Retinal pigment epithelial cell (primary cell): ENCODE measurements at regions not wholly inside any gene's neighbourhood (a gene's known extent, or its start where the extent isn't known, plus 50 kb on each side); places are given as distances from the start of the nearest gene placed in this dataset.

Experiments
- DNase-seq: peaks from one replicate; pipeline ENCODE4 v3.0.0-alpha.2; 2010; ENCODE audit warnings: low read depth
- H3K4me3 ChIP-seq: 2 replicates; pipeline ENCODE4 v1.5.1; 2011; ENCODE audit warnings: mild to moderate bottlenecking, low read length, control low read depth, moderate library complexity
- TF ChIP-seq, protein P1 (sequence below): conservative IDR thresholded peaks from 2 replicates; pipeline ENCODE4 v1.5.1; 2011; ENCODE audit warnings: low read depth, low read length, control low read depth, inconsistent platforms

DNA sequence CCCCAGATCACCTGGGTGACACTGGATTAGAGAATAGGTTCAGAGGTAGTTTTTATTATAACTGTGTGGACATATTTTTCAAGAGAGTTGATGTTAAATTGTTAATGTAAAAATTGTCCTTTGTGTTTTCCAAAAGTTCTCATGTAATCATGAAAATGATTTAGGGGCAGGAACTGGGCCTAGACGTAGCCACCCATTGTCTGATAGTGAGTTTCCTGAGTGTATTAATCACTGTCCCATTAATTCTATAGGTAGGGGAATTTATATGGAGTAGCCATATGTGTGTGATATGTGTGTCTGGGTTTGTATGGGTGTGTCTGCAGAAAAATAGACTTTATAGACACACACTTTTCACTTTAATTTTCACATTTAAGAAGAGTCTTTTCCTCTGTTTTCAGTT lies 144.6 kb upstream of the RAI14 start:
- no peak overlapping the region for H3K4me3 ChIP-seq
- no peak for DNase-seq
- TF ChIP-seq, protein P1, sequence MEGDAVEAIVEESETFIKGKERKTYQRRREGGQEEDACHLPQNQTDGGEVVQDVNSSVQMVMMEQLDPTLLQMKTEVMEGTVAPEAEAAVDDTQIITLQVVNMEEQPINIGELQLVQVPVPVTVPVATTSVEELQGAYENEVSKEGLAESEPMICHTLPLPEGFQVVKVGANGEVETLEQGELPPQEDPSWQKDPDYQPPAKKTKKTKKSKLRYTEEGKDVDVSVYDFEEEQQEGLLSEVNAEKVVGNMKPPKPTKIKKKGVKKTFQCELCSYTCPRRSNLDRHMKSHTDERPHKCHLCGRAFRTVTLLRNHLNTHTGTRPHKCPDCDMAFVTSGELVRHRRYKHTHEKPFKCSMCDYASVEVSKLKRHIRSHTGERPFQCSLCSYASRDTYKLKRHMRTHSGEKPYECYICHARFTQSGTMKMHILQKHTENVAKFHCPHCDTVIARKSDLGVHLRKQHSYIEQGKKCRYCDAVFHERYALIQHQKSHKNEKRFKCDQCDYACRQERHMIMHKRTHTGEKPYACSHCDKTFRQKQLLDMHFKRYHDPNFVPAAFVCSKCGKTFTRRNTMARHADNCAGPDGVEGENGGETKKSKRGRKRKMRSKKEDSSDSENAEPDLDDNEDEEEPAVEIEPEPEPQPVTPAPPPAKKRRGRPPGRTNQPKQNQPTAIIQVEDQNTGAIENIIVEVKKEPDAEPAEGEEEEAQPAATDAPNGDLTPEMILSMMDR, result no peak

DNA sequence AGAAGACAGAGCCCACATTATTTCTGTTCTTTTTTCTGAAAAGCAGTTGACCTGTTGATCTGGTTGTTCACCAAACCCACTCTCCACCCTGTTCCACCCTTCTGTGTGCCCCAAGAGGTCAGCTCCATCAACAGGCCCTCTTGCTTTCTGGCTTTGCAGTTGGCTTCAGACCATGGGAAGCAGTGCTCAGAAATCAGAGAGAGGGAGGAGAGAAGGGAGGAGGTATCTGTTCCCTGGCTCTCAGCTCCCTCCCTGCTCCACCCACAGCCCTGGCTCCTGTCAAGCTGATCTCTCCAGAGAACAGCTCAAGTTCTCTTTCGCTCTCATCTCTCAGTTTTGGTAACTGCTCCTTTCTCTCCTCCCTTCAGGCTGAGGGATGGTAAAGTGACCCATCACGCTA lies 144.2 kb upstream of the RAI14 start:
- no peak for DNase-seq

DNA sequence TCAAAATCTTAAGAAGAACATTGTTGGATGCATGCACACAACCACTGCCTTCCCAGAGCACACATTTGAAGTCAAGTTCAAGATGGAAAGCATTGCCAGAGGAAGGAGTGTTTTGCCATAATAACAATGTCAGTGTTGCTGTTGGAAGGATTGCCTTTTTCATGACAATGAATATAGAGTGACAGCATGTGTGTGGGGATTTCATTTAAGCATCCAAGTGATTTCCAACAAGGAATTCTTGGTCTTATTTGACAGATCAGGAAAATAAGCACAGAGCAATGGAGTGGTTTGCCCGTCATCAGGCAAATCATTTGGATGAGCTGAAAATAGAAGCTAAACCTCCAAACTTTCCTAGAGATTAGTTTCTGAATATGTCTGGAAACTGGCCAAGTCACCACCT lies 140.0 kb upstream of the RAI14 start:
- H3K4me3 ChIP-seq, result no peak overlapping the region
- TF ChIP-seq, protein P1, result no peak
- no peak for DNase-seq

More for the DNA sequence above, 144.2 kb upstream of the RAI14 start:
- TF ChIP-seq, protein P1, result no peak
- no peak overlapping the region for H3K4me3 ChIP-seq

DNA sequence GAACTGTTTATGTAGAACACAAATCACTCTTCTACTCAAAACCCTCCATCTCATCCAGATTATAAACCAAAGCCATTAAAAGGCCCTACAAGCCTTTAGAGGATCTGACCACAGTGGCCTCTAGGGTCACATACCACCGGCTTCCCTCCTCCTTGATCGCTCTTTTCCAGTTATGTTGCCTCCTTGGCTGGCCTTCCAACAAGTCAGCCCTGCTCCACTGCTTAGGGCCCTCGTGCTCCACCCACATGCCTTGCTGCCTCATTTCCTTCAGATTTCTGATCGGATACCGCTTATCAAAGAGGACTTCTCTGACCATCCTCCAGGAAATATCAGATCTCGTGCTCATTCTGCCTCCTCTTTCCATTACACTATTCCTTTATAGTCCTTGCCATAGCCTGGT lies 139.4 kb upstream of the RAI14 start:
- DNase-seq, result no peak
- H3K4me3 ChIP-seq, result no peak overlapping the region
- TF ChIP-seq, protein P1, result no peak

DNA sequence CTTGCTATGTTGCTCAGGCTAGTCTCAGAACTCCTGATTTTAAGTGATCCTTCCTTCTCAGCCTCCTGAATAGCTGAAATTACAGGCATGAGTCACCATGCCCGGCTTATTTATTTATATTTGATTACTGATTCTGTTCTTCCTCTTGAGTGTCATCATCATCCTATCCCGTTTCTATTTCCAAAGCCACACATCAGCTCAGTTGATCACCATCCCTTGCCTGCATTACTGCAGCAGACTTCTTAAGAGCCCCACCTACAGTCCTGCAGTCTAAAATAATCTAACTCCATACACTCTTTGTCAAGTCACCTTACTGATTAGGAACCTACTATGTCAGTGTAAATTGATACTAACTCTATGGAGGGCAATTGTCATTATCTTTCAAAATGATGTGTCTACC lies 138.9 kb upstream of the RAI14 start:
- TF ChIP-seq, protein P1, result no peak
- DNase-seq, result no peak
- H3K4me3 ChIP-seq, result no peak overlapping the region

DNA sequence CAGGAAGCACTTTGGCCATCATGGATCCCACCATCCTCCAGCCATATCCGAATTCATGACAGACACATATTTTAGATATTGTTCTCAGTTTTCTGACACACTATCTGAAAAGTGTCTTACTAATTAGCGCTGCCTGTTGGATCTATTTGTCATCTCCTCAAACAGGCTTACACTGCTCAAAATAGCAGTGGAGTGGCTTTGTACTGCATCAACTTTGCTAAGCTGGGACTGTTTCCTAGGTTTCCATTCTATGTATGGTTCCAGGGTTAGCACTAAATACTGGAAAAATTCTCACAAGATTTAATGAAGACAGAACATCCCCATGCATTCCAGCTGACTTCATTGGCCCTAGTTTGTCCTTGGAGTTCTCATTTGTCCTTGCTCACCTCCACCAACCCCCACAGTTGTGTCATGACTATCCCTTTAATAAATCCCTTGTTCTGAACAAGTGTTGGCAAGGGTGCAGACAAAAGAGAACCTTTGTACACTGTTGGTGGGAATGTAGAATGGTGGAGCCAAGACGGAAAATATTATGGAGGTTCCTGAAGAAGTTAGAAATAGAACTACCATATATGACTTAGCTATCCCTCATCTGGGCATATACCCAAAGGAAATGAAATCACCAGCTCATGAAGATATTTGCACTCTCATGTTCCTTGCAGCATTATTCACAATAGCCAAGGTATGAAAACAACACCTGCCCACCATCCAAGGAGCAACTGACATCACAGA lies 136.5 kb upstream of the RAI14 start:
- no peak overlapping the region for H3K4me3 ChIP-seq
- TF ChIP-seq, protein P1, result no peak
- no peak for DNase-seq

DNA sequence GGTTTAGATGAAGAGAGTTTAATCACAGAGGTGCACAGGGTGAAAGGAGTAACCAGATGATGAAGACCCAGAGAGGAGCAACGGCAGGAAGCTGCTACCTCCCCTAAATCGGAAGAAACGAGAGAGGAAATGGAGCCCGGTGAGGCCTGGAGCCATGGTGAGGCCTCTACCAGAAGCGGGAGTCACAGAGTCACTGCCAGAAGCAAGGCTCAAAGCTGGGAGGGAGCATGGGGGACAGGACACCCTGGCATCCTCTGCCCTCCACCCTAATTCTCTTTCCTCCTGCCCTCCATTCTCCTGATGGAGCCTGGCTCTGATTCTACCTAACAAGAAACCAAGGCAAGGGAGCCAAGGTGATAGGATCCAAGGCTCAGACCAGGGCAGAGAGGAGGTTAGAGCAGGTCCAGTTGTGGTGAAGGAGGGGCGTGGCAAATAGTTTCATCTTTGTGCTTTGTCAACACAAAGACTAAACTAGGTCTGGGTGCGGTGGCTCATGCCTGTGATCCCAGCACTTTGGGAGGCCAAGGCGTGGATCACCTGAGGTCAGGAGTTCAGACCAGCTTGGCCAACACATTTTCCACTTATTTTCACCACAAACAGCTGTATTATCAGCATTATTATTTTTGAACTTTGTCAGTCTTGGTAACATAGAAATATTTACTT lies 134.4 kb upstream of the RAI14 start:
- DNase-seq, result no peak
- TF ChIP-seq, protein P1, result no peak
- no peak overlapping the region for H3K4me3 ChIP-seq
